MM.1S (cell line): ENCODE measurements at regions not wholly inside any gene's neighbourhood (a gene's known extent, or its start where the extent isn't known, plus 50 kb on each side); places are given as distances from the start of the nearest gene placed in this dataset.

ENCODE experiments used
- DNase-seq: peaks from one replicate; pipeline ENCODE4 v3.0.0-alpha.2; 2015
- H2AFZ ChIP-seq: fragments of 300-600 bp; sonication (generic); 2 replicates; pipeline ENCODE4 v1.6.0; 2016; ENCODE audit warnings: antibody characterized with exemption, low read length
- H3F3A ChIP-seq: fragments of 300-600 bp; sonication (generic); 2 replicates; pipeline ENCODE4 v1.6.1; 2016; ENCODE audit warnings: mild to moderate bottlenecking, antibody characterized with exemption, low read length, moderate library complexity, mixed read lengths; ENCODE audit not compliant: insufficient read depth
- H3K27ac ChIP-seq: fragments of 300-600 bp; sonication (generic); 2 replicates; pipeline ENCODE4 v1.5.1; 2016; ENCODE audit warnings: mild to moderate bottlenecking, low read length
- H3K27me3 ChIP-seq: fragments of 300-600 bp; sonication (generic); replicated peaks from 2 replicates; pipeline ENCODE4 v1.6.0; 2016; ENCODE audit warnings: low read length; ENCODE audit not compliant: insufficient read depth
- H3K36me3 ChIP-seq: fragments of 300-600 bp; sonication (generic); replicated peaks from 2 replicates; pipeline ENCODE4 v1.6.1; 2016; ENCODE audit warnings: mild to moderate bottlenecking, low read length, mixed read lengths; ENCODE audit not compliant: insufficient read depth
- H3K4me1 ChIP-seq: fragments of 300-600 bp; sonication (generic); 2 replicates; pipeline ENCODE4 v1.6.1; 2016; ENCODE audit warnings: low read length, mixed read lengths
- H3K4me2 ChIP-seq: fragments of 300-600 bp; sonication (generic); 2 replicates; pipeline ENCODE4 v1.6.0; 2016; ENCODE audit warnings: low read depth, low read length
- H3K4me3 ChIP-seq: fragments of 300-600 bp; sonication (generic); 2 replicates; pipeline ENCODE4 v1.5.1; 2016; ENCODE audit warnings: low read length, mixed read lengths
- H3K79me2 ChIP-seq: fragments of 300-600 bp; sonication (generic); 2 replicates; pipeline ENCODE4 v1.6.1; 2016; ENCODE audit warnings: mixed run types, low read length, mixed read lengths
- H3K9ac ChIP-seq: fragments of 300-600 bp; sonication (generic); 2 replicates; pipeline ENCODE4 v1.6.1; 2016; ENCODE audit warnings: low read length, mixed read lengths
- H3K9me2 ChIP-seq: fragments of 300-600 bp; sonication (generic); replicated peaks from 2 replicates; pipeline ENCODE4 v1.6.1; 2016; ENCODE audit warnings: mild to moderate bottlenecking, low read length, mixed read lengths; ENCODE audit not compliant: insufficient read depth
- H3K9me3 ChIP-seq: fragments of 300-600 bp; sonication (generic); replicated peaks from 2 replicates; pipeline ENCODE4 v1.6.1; 2016; ENCODE audit warnings: mild to moderate bottlenecking, low read length, mixed read lengths; ENCODE audit not compliant: insufficient read depth
- H4K20me1 ChIP-seq: fragments of 300-600 bp; sonication (generic); 2 replicates; pipeline ENCODE4 v1.6.1; 2016; ENCODE audit warnings: mild to moderate bottlenecking, low read length, moderate library complexity, mixed read lengths; ENCODE audit not compliant: insufficient read depth
- CTCF ChIP-seq: fragments of 300-600 bp; sonication (generic); IDR thresholded peaks from 2 replicates; pipeline ENCODE4 v1.5.1; 2016; ENCODE audit warnings: antibody characterized with exemption, low read length, mixed read lengths
- EZH2 ChIP-seq: fragments of 300-600 bp; sonication (generic); optimal IDR thresholded peaks from 2 replicates; pipeline ENCODE3; 2017; ENCODE audit warnings: low read depth, mild to moderate bottlenecking, antibody characterized with exemption, low read length, mixed read lengths
- EZH2phosphoT487 ChIP-seq: fragments of 300-600 bp; sonication (generic); IDR thresholded peaks from 2 replicates; pipeline ENCODE4 v1.6.1; 2018; ENCODE audit warnings: antibody characterized with exemption, low read length

GRCh38 chr5:44707721-44708120 is 101.0 kb upstream of the MRPS30 start:
- Histone ChIP-seq H3K4me1 (no peaks in the 10 kb centered on the region), H3K27me3 (no peaks in the 10 kb centered on the region)
- TF ChIP-seq EZH2 = no peak
- TF ChIP-seq CTCF = no peak
- TF ChIP-seq EZH2phosphoT487 = no peak

GRCh38 chr5:44697025-44697424 is 111.7 kb upstream of the MRPS30 start:
- no peak for DNase-seq

More at GRCh38 chr5:44707721-44708120, 101.0 kb upstream of the MRPS30 start:
- Histone ChIP-seq H2AFZ (no peak overlapping the region), H3K4me2 (no peak overlapping the region), H3K9me3 (no peaks in the 10 kb centered on the region), H3K36me3 (no peaks in the 10 kb centered on the region), H3K79me2 (no peaks in the 10 kb centered on the region), H3K9ac (no peak overlapping the region), H3K9me2 (no peaks in the 10 kb centered on the region), H3K4me3 (no peak overlapping the region), H3F3A (no peaks in the 10 kb centered on the region), H4K20me1 (no peaks in the 10 kb centered on the region), H3K27ac (no peak overlapping the region)
- DNase-seq = no peak

GRCh38 chr5:44695259-44695658 is 113.5 kb upstream of the MRPS30 start:
- no peaks in the 10 kb centered on the region for H4K20me1 ChIP-seq
- no peaks in the 10 kb centered on the region for H3F3A ChIP-seq
- no peak for DNase-seq
- no peaks in the 10 kb centered on the region for H3K79me2 ChIP-seq
- no peak overlapping the region for H3K4me2 ChIP-seq
- H3K36me3 ChIP-seq = no peaks in the 10 kb centered on the region
- no peak overlapping the region for H3K27ac ChIP-seq
- H3K9ac ChIP-seq = no peak overlapping the region
- no peaks in the 10 kb centered on the region for H3K4me1 ChIP-seq
- H3K9me2 ChIP-seq = no peaks in the 10 kb centered on the region
- no peak for TF ChIP-seq EZH2
- no peak for TF ChIP-seq EZH2phosphoT487
- no peak for TF ChIP-seq CTCF
- H2AFZ ChIP-seq = no peak overlapping the region
- H3K27me3 ChIP-seq = no peaks in the 10 kb centered on the region
- no peak overlapping the region for H3K4me3 ChIP-seq
- no peaks in the 10 kb centered on the region for H3K9me3 ChIP-seq

More at GRCh38 chr5:44697025-44697424, 111.7 kb upstream of the MRPS30 start:
- H3K4me1 ChIP-seq = no peaks in the 10 kb centered on the region
- H3K4me3 ChIP-seq = no peak overlapping the region
- H3K79me2 ChIP-seq = no peaks in the 10 kb centered on the region
- H3K9me3 ChIP-seq = no peaks in the 10 kb centered on the region
- no peaks in the 10 kb centered on the region for H3K9me2 ChIP-seq
- no peaks in the 10 kb centered on the region for H3K27me3 ChIP-seq
- H3K4me2 ChIP-seq = no peak overlapping the region
- no peak overlapping the region for H3K9ac ChIP-seq
- H4K20me1 ChIP-seq = no peaks in the 10 kb centered on the region
- H3F3A ChIP-seq = no peaks in the 10 kb centered on the region
- no peak overlapping the region for H3K27ac ChIP-seq
- no peaks in the 10 kb centered on the region for H3K36me3 ChIP-seq
- no peak for TF ChIP-seq EZH2phosphoT487
- no peak for TF ChIP-seq CTCF
- no peak for TF ChIP-seq EZH2
- H2AFZ ChIP-seq = no peak overlapping the region
